GM23338 (cell line): ENCODE measurements at regions not wholly inside any gene's neighbourhood (a gene's known extent, or its start where the extent isn't known, plus 50 kb on each side); places are given as distances from the start of the nearest gene placed in this dataset.

Experiments
- ATAC-seq: fragments of 200-7000 bp; cut with Tn5 transposase; 3 replicates; pipeline ENCODE4 v1.9.1; 2020
- DNase-seq: peaks from one replicate; pipeline ENCODE4 v3.0.0-alpha.2; 2015; ENCODE audit warnings: low spot score
- H2AFZ ChIP-seq: fragments of 200-600 bp; sonication (generic); 2 replicates; pipeline ENCODE4 v1.8.0; 2016; ENCODE audit warnings: antibody characterized with exemption, mild to moderate bottlenecking, moderate library complexity
- H3F3A ChIP-seq: fragments of 200-600 bp; sonication (generic); replicated peaks from 2 replicates; pipeline ENCODE4 v1.8.0; 2017; ENCODE audit warnings: antibody characterized with exemption, mixed run types, low read depth
- H3K27ac ChIP-seq: fragments of 200-600 bp; sonication (generic); 2 replicates; pipeline ENCODE4 v1.6.1; 2016; ENCODE audit warnings: low read depth
- H3K27me3 ChIP-seq: fragments of 200-600 bp; sonication (generic); 2 replicates; pipeline ENCODE4 v1.8.0; 2016; ENCODE audit warnings: mild to moderate bottlenecking, mixed run types, moderate library complexity; ENCODE audit not compliant: insufficient read depth
- H3K36me3 ChIP-seq: fragments of 200-600 bp; sonication (generic); 2 replicates; pipeline ENCODE4 v1.8.0; 2016; ENCODE audit warnings: mild to moderate bottlenecking; ENCODE audit not compliant: insufficient read depth
- H3K4me1 ChIP-seq: fragments of 200-600 bp; sonication (generic); 2 replicates; pipeline ENCODE4 v1.8.0; 2016; ENCODE audit warnings: mild to moderate bottlenecking, moderate library complexity; ENCODE audit not compliant: insufficient read depth
- H3K4me2 ChIP-seq: fragments of 200-600 bp; sonication (generic); 2 replicates; pipeline ENCODE4 v1.7.1; 2017; ENCODE audit warnings: mixed run types
- H3K4me3 ChIP-seq: fragments of 200-600 bp; sonication (generic); 2 replicates; pipeline ENCODE4 v1.6.1; 2016; ENCODE audit warnings: mixed run types
- H3K79me2 ChIP-seq: fragments of 200-600 bp; sonication (generic); replicated peaks from 2 replicates; pipeline ENCODE4 v1.8.0; 2017; ENCODE audit warnings: mild to moderate bottlenecking; ENCODE audit not compliant: insufficient read depth
- H3K9me2 ChIP-seq: fragments of 200-600 bp; sonication (generic); 2 replicates; pipeline ENCODE4 v1.8.0; 2017; ENCODE audit not compliant: insufficient read depth
- H4K20me1 ChIP-seq: fragments of 200-600 bp; sonication (generic); replicated peaks from 2 replicates; pipeline ENCODE4 v1.8.0; 2017; ENCODE audit warnings: mild to moderate bottlenecking; ENCODE audit not compliant: insufficient read depth
- H3K27ac Mint-ChIP-seq: 2 replicates; pipeline ENCODE4 v1.8.0; 2020; ENCODE audit warnings: inconsistent platforms, mild to moderate bottlenecking, moderate library complexity, mixed read lengths
- H3K27me3 Mint-ChIP-seq: 3 replicates; pipeline ENCODE4 v1.8.0; 2022; ENCODE audit warnings: low read depth, mild to moderate bottlenecking, moderate library complexity, mixed read lengths, inconsistent platforms; ENCODE audit not compliant: insufficient read depth, poor library complexity
- H3K36me3 Mint-ChIP-seq: 3 replicates; pipeline ENCODE4 v1.8.0; 2021; ENCODE audit warnings: low read depth, mild to moderate bottlenecking, inconsistent platforms, moderate library complexity, mixed read lengths
- H3K4me1 Mint-ChIP-seq: 3 replicates; pipeline ENCODE4 v1.8.0; 2020; ENCODE audit warnings: mild to moderate bottlenecking, inconsistent platforms, mixed read lengths
- H3K4me3 Mint-ChIP-seq: 3 replicates; pipeline ENCODE4 v1.8.0; 2021; ENCODE audit warnings: moderate library complexity, mild to moderate bottlenecking, inconsistent platforms, mixed read lengths
- H3K9me3 Mint-ChIP-seq: 3 replicates; pipeline ENCODE4 v1.8.0; 2020; ENCODE audit warnings: moderate library complexity, mild to moderate bottlenecking, inconsistent platforms, mixed read lengths
- CREB1 ChIP-seq: fragments of 250-450 bp; sonication (Bioruptor Pico); IDR thresholded peaks from 2 replicates; pipeline ENCODE4 v1.5.0; 2020; ENCODE audit warnings: low read depth, mild to moderate bottlenecking, moderate library complexity
- TF ChIP-seq, protein P1 (sequence below): fragments of 250-450 bp; sonication (Bioruptor Pico); IDR thresholded peaks from 2 replicates; pipeline ENCODE4 v1.5.0; 2020; ENCODE audit warnings: mild to moderate bottlenecking, moderate library complexity
- TF ChIP-seq, protein P2 (sequence below): IDR thresholded peaks from one replicate; pipeline ENCODE4 v1.6.1; 2018; ENCODE audit warnings: antibody characterized with exemption; ENCODE audit not compliant: unreplicated experiment

DNA sequence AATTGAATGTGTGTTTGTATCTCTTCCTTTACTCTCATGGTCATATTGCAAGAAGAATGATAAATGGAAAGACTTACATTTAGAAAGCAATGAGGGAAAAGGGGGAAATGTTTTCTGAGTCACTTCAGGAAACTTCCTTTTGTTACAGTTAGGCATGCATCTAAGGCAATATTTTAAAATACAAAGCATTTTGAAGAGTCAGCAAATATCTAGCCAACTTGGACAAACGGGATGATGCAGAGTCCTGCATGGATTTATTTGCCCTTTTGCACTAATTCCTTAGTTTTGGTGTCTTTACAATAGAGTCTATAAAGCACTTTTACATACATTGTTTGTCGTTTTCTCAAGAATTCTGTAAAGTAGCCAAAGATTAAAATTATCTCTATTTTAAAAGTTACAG lies 286.2 kb upstream of the UBE2E2 start (continued):
- TF ChIP-seq, protein P1, sequence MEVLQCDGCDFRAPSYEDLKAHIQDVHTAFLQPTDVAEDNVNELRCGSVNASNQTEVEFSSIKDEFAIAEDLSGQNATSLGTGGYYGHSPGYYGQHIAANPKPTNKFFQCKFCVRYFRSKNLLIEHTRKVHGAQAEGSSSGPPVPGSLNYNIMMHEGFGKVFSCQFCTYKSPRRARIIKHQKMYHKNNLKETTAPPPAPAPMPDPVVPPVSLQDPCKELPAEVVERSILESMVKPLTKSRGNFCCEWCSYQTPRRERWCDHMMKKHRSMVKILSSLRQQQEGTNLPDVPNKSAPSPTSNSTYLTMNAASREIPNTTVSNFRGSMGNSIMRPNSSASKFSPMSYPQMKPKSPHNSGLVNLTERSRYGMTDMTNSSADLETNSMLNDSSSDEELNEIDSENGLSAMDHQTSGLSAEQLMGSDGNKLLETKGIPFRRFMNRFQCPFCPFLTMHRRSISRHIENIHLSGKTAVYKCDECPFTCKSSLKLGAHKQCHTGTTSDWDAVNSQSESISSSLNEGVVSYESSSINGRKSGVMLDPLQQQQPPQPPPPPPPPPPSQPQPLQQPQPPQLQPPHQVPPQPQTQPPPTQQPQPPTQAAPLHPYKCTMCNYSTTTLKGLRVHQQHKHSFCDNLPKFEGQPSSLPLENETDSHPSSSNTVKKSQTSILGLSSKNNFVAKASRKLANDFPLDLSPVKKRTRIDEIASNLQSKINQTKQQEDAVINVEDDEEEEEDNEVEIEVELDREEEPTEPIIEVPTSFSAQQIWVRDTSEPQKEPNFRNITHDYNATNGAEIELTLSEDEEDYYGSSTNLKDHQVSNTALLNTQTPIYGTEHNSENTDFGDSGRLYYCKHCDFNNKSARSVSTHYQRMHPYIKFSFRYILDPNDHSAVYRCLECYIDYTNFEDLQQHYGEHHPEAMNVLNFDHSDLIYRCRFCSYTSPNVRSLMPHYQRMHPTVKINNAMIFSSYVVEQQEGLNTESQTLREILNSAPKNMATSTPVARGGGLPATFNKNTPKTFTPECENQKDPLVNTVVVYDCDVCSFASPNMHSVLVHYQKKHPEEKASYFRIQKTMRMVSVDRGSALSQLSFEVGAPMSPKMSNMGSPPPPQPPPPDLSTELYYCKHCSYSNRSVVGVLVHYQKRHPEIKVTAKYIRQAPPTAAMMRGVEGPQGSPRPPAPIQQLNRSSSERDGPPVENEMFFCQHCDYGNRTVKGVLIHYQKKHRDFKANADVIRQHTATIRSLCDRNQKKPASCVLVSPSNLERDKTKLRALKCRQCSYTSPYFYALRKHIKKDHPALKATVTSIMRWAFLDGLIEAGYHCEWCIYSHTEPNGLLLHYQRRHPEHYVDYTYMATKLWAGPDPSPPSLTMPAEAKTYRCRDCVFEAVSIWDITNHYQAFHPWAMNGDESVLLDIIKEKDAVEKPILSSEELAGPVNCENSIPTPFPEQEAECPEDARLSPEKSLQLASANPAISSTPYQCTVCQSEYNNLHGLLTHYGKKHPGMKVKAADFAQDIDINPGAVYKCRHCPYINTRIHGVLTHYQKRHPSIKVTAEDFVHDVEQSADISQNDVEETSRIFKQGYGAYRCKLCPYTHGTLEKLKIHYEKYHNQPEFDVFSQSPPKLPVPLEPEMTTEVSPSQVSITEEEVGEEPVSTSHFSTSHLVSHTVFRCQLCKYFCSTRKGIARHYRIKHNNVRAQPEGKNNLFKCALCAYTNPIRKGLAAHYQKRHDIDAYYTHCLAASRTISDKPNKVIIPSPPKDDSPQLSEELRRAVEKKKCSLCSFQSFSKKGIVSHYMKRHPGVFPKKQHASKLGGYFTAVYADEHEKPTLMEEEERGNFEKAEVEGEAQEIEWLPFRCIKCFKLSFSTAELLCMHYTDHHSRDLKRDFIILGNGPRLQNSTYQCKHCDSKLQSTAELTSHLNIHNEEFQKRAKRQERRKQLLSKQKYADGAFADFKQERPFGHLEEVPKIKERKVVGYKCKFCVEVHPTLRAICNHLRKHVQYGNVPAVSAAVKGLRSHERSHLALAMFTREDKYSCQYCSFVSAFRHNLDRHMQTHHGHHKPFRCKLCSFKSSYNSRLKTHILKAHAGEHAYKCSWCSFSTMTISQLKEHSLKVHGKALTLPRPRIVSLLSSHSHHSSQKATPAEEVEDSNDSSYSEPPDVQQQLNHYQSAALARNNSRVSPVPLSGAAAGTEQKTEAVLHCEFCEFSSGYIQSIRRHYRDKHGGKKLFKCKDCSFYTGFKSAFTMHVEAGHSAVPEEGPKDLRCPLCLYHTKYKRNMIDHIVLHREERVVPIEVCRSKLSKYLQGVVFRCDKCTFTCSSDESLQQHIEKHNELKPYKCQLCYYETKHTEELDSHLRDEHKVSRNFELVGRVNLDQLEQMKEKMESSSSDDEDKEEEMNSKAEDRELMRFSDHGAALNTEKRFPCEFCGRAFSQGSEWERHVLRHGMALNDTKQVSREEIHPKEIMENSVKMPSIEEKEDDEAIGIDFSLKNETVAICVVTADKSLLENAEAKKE (CRISPR knock-in tag): no peak

DNA sequence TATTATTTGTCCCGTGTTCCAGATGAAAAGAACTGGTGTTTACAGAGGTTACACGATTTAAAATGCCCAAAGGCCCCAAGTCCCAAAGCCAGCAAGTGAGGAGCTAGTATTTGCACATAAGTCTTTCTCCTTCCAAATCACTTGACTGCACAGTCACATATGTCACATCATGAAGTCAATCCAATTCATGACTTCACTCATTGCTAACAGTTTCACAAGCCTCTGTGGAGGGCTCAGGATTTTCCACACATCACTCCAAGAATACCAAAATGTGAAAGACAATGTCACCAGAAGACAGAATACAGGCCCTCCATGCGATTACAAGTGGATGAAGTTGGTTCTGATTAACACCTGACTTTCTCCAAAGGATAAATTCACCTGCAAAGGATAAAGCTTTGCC lies 283.1 kb upstream of the UBE2E2 start:
- TF ChIP-seq, protein P2, sequence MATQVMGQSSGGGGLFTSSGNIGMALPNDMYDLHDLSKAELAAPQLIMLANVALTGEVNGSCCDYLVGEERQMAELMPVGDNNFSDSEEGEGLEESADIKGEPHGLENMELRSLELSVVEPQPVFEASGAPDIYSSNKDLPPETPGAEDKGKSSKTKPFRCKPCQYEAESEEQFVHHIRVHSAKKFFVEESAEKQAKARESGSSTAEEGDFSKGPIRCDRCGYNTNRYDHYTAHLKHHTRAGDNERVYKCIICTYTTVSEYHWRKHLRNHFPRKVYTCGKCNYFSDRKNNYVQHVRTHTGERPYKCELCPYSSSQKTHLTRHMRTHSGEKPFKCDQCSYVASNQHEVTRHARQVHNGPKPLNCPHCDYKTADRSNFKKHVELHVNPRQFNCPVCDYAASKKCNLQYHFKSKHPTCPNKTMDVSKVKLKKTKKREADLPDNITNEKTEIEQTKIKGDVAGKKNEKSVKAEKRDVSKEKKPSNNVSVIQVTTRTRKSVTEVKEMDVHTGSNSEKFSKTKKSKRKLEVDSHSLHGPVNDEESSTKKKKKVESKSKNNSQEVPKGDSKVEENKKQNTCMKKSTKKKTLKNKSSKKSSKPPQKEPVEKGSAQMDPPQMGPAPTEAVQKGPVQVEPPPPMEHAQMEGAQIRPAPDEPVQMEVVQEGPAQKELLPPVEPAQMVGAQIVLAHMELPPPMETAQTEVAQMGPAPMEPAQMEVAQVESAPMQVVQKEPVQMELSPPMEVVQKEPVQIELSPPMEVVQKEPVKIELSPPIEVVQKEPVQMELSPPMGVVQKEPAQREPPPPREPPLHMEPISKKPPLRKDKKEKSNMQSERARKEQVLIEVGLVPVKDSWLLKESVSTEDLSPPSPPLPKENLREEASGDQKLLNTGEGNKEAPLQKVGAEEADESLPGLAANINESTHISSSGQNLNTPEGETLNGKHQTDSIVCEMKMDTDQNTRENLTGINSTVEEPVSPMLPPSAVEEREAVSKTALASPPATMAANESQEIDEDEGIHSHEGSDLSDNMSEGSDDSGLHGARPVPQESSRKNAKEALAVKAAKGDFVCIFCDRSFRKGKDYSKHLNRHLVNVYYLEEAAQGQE: no peak
- TF ChIP-seq CREB1 (CRISPR knock-in tag): no peak
- Histone ChIP-seq H3F3A (no peaks in the 10 kb centered on the region), H3K27ac (no peak overlapping the region), H4K20me1 (no peaks in the 10 kb centered on the region), H3K79me2 (no peaks in the 10 kb centered on the region), H2AFZ (no peak overlapping the region), H3K27me3 (no peaks in the 10 kb centered on the region), H3K4me2 (no peak overlapping the region), H3K9me2 (no peaks in the 10 kb centered on the region), H3K36me3 (no peaks in the 10 kb centered on the region), H3K4me3 (no peak overlapping the region), H3K4me1 (no peaks in the 10 kb centered on the region)
- H3K4me3 Mint-ChIP-seq: no peak overlapping the region
- ATAC-seq (no peak), DNase-seq (no peak)
- H3K27ac Mint-ChIP-seq: no peak overlapping the region
- H3K4me1 Mint-ChIP-seq: peaks cover 3% of the 10 kb centered on the region; the same call in 1 of the 3 replicates
- no peaks in the 10 kb centered on the region for H3K9me3 Mint-ChIP-seq
- H3K27me3 Mint-ChIP-seq: no peaks in the 10 kb centered on the region
- no peaks in the 10 kb centered on the region for H3K36me3 Mint-ChIP-seq
